Erythroblast (primary cell): ENCODE measurements at regions not wholly inside any gene's neighbourhood (a gene's known extent, or its start where the extent isn't known, plus 50 kb on each side); places are given as distances from the start of the nearest gene placed in this dataset.

ENCODE experiments used
- DNase-seq, 2 experiments: peaks; one replicate each; lab custom pipeline; 2025; lab: John Stamatoyannopoulos, UW
- GATA1 ChIP-seq: IDR thresholded peaks from 2 replicates; pipeline ENCODE4 v1.6.1; 2011; ENCODE audit warnings: low read depth, mild to moderate bottlenecking, control low read depth, low read length, moderate library complexity
- POLR2A ChIP-seq: IDR thresholded peaks from 2 replicates; pipeline ENCODE4 v1.6.1; 2011; ENCODE audit warnings: mild to moderate bottlenecking, low read length

DNA sequence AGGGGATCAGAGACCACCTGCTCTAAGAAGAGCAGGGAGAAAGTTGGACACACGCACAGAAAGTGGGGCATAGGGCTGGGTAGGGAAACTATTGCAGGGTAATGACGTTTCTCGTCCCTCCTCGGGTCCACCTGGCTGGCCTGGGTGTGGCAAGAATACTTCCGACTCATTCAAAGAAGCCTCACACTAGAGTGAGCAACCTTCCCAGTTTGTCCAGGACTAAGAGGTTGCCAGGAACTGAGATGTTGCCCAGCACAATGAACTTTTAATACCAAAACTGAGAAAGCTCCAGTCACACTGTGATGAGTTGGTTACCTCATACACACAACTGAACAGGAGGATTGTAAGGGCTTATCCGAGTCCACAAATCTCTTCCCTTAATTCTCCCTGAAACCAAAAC, 74.5 kb upstream of the ADGRF1 start:
- TF ChIP-seq POLR2A, result no peak
- TF ChIP-seq GATA1, result no peak
- DNase-seq, result no peak

DNA sequence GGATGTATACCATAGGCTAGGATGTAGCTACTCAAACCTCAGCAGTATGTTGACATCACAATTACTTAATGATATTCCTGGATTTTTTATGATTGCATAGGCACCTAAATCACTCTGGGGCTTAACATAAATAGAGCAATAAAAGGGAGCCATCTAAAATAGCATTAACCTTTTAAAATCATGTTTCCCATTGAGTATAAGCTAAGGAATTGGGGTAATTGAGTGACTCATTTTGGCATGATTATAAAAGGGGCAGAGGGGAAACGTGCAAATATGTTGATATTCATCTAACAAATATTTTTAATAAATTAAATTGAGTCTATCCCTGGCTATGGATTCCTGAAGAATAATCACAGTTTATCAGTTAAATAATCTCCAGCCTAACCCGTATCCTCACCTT, 74.0 kb upstream of the ADGRF1 start:
- DNase-seq, result no peak
- TF ChIP-seq GATA1 (no peak), POLR2A (no peak)

GRCh38 chr6:47114460-47114859, 72.3 kb upstream of the ADGRF1 start:
- DNase-seq, result no peak
- TF ChIP-seq POLR2A, result no peak
- no peak for TF ChIP-seq GATA1

GRCh38 chr6:47112317-47112716, 70.2 kb upstream of the ADGRF1 start:
- TF ChIP-seq POLR2A (no peak), GATA1 (no peak)
- DNase-seq, result no peak

DNA sequence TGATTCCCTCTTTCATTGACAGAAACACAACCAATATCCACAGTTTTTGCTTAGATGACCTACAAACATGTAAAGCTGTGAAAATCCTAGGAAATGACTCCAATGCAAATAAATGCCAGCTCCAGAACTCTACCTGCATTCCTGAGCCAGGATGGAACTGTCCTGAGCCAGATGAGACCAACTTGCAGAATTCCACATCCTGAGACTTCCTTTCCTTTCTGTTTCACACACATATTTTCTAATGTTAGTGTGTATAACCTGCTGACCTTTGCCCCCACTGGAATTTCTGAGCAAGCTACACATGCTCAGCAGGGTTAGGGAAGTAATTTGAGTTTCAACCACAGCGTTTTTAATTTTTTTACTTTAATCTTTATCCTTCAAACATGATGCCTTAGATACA, 69.6 kb upstream of the ADGRF1 start:
- no peak for DNase-seq
- no peak for TF ChIP-seq GATA1
- TF ChIP-seq POLR2A, result no peak

DNA sequence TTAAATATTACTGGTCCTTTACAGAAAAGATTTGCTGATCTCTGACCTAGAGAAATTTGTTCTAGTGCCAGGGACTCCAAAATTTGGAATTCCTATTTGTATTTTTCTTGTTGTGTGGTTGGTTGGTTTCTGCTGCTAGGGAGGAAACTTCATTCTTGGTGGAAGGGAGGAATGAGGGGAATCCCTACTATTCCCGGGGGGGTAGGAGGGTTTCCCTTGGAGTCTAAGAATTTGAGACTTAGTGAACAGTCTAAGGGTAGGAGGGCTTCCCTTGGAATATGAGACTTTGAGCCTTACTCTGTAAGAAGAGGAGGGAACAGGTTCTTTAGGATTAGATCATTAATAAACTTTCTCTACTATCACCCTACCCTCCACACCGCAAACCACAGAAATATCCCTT, 67.1 kb upstream of the ADGRF1 start:
- no peak for DNase-seq
- TF ChIP-seq POLR2A (no peak), GATA1 (no peak)

DNA sequence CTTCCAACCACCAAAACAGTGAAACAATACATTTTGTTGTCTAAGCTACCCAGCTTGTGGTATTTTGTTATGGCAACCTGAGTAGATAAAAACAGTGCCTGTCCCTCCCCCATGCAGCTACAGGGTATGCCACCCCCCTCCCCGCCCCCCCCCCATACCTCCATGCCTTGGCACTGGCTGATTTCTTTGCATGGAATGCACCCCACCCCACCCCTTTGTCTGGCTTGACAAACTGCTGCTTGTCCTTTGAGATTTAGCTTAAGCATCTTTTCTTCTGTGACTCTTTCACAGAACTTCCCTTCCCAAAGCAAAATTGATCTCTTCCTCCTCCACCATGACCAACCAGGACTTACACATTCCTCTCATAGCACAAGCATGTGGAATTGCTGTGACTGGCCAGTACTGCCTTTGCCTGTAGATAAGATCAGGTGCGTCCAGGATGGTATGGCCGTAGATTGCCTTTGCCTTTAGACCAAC, 64.6 kb upstream of the ADGRF1 start:
- TF ChIP-seq GATA1, result no peak
- no peak for TF ChIP-seq POLR2A
- no peak for DNase-seq

- no peak for DNase-seq
- TF ChIP-seq POLR2A (no peak), GATA1 (no peak)
Observed at GRCh38 chr6:47106216-47106615, 64.1 kb upstream of the ADGRF1 start.

DNA sequence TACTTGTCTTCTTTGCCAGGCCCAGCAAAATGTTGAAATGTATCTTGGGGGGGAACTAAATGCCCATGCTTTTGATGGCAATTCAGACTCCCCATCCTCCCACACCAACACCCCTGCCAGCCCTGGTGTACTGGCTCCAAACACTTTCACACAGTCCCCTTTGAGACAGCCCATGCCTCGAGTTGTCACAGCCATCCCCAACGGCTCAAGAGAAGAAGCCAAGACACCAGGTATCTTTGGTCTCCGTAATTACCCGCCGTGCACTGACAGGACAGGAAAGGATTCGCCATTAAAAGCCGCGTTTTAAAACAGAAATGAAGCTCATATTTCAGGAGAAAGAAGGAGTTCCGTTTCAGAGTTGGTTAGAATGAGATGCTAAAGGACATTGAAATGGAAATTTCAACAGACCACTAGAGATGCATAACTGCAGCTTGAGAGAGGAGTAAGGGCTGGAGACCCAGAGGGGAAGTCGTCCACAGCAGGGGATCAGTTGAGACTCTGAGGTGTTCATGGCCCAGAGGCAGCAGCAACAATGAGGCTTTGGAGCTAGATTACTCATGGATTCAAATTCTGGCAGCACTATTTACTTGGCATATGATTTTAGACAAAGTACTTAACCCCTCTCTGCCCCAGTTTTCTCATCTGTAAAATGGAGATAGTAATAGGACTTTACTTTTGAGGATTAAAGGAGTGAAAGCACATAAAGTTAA, 63.5 kb upstream of the ADGRF1 start:
- TF ChIP-seq GATA1, result no peak
- no peak for TF ChIP-seq POLR2A
- DNase-seq, result no peak

- TF ChIP-seq POLR2A (no peak), GATA1 (no peak)
- no peak for DNase-seq
Observed at GRCh38 chr6:47103931-47104330, 61.8 kb upstream of the ADGRF1 start.

DNA sequence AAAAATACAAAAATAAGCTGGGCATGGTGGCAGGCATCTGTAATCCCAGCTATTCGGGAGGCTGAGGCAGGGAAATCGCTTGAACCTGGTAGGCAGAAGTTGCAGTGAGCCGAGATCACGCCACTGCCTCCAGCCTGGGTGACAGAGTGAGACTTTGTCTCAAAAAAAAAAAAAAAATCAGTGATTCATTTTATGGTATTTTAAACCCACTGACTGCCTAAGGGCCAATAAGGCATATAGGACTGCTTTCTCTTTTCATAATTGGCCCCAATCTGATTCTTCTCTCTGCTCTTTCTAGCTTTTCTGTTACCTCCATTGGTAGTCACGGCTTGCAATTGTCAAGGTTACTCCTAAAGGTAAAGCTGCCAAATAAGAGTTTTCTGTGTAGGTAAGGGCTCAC, 60.2 kb upstream of the ADGRF1 start:
- no peak for DNase-seq
- TF ChIP-seq POLR2A (no peak), GATA1 (no peak)

GRCh38 chr6:47098570-47098993, 56.5 kb upstream of the ADGRF1 start:
- DNase-seq, result no peak
- TF ChIP-seq GATA1 (no peak), POLR2A (no peak)

DNA sequence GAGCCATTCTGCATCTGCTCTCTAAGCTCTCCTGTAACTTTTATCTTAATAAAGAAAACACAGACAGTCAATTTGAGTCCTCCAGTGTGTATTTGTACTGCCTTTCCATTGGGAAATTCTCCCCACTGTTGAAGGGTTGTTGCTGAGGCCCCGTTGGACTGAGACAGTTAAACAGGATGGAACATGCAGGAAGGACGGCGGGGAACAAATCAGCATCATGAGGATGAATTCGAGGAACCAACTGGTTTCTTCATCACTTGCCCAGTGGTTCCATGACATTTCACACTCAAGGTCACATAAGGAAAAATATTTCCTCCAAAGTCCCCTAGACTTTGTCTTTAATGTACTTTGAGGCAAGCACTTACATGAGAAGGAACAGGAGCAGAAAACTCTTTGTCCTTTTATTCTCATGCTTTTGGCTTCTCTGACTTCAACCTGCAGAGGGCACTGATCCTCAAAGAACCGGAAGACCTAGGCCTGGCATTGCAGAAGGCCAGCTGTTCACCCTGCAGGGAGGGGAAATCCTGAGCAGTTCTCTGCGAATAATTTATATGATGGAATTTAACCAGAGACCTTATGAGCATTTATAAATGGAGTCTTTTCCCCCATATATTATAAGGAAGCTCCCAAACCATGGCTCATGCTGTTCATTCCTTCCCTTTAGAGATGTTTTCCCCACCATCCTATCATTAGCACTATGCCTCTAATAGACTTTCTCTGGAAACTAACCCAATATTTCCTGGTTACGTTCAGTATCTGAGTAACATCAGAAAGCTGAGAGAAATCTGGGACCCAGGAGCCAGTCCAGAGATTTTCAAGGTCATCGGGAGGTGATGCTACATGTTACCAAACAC, 55.2 kb upstream of the ADGRF1 start:
- TF ChIP-seq POLR2A (no peak), GATA1 (no peak)
- DNase-seq, result peak; percentile 53 to 64

DNA sequence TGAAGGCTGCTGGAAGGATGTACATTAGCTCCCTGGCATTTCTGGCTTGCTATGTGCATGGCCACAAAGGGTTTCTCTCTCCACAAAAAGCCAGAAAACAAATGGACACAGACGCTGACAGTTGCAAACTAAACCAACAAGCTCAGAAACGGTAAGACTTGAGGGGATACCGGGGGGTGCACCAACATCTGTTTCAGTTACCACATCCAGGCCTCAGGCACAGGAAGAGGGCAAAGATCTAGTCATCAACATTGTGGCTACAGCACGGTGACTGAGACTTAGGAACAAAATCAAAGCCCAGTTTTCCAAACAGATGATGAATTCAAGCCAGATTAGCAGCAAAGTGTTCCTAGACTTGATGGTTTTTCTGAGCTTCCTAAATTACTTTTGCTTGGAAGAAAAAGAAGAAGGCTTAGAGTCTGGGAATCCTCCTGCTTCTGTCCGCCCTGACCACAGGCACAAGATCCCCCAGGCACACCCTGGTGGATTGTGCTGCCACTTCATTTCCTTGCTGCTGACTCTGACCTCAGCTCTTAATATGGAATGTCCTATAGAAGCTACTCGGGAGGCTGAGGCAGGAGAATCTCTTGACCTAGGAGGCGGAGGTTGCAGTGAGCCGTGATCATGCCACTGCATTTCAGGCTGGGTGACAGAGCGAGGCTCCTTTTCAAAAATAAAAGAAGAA, 54.2 kb upstream of the ADGRF1 start:
- TF ChIP-seq POLR2A, result no peak
- no peak for TF ChIP-seq GATA1
- DNase-seq, result no peak
